HCT116 (cell line): ENCODE measurements at regions not wholly inside any gene's neighbourhood (a gene's known extent, or its start where the extent isn't known, plus 50 kb on each side); places are given as distances from the start of the nearest gene placed in this dataset.

Experiments used
- ATF3 ChIP-seq: IDR thresholded peaks from 2 replicates; pipeline ENCODE4 v1.6.1; 2012
- CTCF ChIP-seq, 3 experiments: fragments of 200-600 bp in 1 of 3; sonication (generic) in 1 of 3; IDR thresholded peaks in 2 of 3; conservative IDR thresholded peaks in 1 of 3; 2 replicates each; pipeline ENCODE4 v1.5.1; 2012 to 2017; ENCODE audit warnings: low read depth in 2 of 3, low read length in 2 of 3, antibody characterized with exemption in 1 of 3, borderline replicate concordance in 1 of 3, control low read depth in 1 of 3, mild to moderate bottlenecking in 1 of 3, mixed read lengths in 1 of 3, mixed run types in 1 of 3, moderate library complexity in 1 of 3; ENCODE audit not compliant: insufficient read depth in 1 of 3
- POLR2A ChIP-seq: IDR thresholded peaks from 2 replicates; pipeline ENCODE4 v1.7.0; 2011; ENCODE audit warnings: borderline replicate concordance; ENCODE audit not compliant: insufficient read depth, insufficient read length; ENCODE audit errors: extremely low read depth
- POLR2AphosphoS5 ChIP-seq: IDR thresholded peaks from 2 replicates; pipeline ENCODE4 v1.6.1; 2011; ENCODE audit warnings: mild to moderate bottlenecking, low read depth, low read length, moderate library complexity

- no peak for TF ChIP-seq POLR2A
- no peak for TF ChIP-seq POLR2AphosphoS5
- TF ChIP-seq CTCF (IDR thresholded peaks at IDR 0.05 in 2 of 3, conservative IDR thresholded peaks at IDR 0.05 in 1 of 3; ENCODE audit: borderline replicate concordance in 1 of 3, insufficient read depth in 1 of 3, low read depth in 2 of 3, low read length in 2 of 3): no peak
- TF ChIP-seq ATF3: no peak
These were observed 1608.7 kb downstream of the STIM2 start for GRCh38 chr4:28469387-28469786.
